GM18867 (cell line): ENCODE measurements at regions not wholly inside any gene's neighbourhood (a gene's known extent, or its start where the extent isn't known, plus 50 kb on each side); places are given as distances from the start of the nearest gene placed in this dataset.
"Not testable (repeated sequence)": the region's sequence is repeated elsewhere in the genome, so short reads cannot be mapped to it uniquely, and the experiment has no call there.

Source experiments
- ATAC-seq: cut with Tn5 transposase; IDR thresholded peaks from one replicate; pipeline ENCODE4 v1.9.1; 2021; ENCODE audit warnings: mild to moderate bottlenecking, moderate library complexity; ENCODE audit not compliant: unreplicated experiment

GRCh38 chr14:26319139-26319864 lies 278.5 kb downstream of the NOVA1 start:
- no peak for ATAC-seq

GRCh38 chr14:26304056-26304455 lies 293.8 kb downstream of the NOVA1 start:
- no peak for ATAC-seq

GRCh38 chr14:26293909-26294308 lies 303.9 kb downstream of the NOVA1 start:
- ATAC-seq = no peak

- no peak for ATAC-seq
These were observed 307.8 kb downstream of the NOVA1 start for GRCh38 chr14:26289891-26290486.

- no peak for ATAC-seq
These were observed 311.0 kb downstream of the NOVA1 start for GRCh38 chr14:26286913-26287205.

DNA sequence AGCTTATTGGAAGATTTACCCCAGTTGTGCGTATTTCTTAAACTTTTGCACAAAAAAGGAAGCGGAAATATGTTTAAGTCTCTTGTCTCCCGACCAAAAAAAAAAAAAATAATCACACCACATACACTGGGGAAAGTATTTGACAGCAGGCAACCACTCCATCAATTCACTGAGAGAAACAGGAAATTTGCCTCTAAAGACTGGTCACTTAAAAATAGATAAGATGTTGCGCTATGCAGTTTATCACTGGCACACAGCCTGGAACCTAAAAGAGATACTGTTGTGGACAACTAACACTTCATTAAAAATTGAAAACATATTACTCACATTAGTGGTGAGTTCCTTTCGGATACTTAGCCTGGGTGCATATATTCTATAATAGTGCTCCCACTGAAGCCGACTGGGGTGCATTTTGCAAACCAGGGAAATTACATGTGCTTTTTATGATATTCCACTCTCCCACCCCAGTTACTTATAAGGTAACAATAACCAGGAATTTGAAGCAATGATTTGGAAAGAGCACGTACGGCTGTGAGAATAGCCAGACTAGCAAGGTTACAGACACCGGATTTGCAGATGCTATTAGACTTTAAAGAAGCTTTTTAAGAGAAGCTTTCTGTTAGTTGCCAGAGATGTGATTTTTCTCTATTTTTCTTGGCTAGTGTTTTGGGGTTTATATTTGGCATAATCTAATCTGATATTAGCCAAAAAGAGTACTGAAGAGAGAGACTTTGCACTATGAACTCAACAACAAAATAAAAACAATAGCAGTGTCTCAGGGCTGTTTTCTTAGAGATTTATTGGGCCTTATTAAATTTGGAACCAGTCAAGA lies 311.5 kb downstream of the NOVA1 start:
- ATAC-seq = no peak

DNA sequence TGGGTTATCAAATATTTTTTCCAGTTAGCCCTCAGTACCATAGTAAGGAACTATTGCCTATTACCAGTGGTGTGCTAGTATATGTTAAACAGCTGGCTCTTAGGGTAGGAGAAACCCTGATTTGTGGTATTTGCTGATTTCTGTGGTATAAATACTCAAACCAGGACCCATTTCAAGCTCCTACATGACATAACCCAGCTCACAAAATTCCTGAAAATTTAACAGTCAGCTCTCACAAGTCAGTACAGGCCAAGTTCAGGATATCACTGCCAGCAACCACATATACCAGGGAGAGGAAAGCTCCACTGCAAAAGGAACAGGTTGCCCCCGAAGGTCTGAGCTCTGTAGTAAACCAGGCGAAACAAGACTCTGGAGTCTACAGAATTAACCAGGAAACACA lies 315.3 kb downstream of the NOVA1 start:
- ATAC-seq = no peak

DNA sequence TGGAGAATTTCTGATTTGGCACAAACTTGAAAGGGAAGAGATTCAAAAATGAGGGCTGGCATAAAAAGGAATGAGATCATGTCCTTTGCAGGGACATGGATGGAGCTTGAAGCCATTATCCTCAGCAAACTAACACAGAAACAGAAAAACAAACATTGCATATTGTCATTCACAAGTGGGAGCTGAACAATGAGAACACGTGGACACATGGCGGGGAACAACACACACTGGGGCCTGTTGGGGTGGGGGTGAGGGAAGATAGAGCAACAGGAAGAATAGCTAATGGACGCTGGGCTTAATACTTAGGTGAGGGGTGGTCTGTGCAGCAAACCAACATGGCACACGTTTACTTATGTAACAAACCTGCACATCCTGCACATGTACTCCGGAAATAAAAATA lies 315.8 kb downstream of the NOVA1 start:
- not testable (repeated sequence) for ATAC-seq

DNA sequence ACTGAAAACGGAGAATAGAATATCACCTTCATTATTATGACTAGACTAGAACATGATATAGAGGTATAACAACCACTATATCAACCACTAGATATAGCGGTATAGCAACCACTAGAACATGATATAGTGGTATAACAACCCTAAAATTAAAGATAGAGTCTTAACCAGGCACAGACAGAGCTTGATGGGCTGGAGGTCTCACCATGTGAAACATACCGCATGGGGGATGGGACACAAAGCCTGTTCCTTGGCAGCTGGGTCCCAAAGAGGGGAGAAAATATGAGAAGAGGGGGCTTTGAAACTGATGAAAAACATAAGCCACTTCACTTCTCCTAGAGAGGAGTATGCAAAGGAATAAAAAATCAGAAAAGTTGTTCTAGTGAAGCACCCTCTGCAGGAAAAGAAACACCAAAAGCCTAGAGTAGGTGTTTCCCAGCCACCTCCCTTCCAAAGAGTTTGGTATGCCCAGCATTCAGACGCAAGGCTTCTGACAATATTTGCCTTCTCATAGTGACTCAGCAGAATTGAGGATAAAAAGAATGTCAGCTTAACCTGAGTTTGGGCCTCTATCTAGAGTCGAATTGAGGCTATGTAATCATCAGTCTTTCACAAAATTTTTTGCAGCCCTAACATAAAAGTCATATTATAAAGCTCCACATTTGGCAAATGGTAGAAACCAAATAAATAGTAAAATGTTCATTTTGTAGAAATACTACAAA lies 316.4 kb downstream of the NOVA1 start:
- ATAC-seq = no peak

DNA sequence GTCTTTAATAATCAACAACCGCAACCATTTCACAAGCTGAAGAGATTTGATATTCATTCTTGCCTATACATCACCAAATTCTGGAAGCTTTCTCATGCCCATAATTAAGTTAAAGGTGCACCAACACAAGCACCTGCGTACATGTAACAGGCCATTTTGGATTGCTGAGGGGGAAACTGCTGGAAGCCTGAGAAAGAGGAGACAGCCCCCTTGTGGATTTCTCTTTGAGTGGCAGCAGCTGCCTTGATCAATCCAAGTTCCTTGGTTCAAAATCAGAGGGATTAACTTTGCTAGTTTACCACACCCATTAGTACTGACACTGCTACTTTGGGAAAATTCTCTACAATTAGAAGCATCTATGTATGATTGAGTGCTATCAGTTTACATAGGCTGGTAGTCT lies 321.1 kb downstream of the NOVA1 start:
- ATAC-seq = no peak

DNA sequence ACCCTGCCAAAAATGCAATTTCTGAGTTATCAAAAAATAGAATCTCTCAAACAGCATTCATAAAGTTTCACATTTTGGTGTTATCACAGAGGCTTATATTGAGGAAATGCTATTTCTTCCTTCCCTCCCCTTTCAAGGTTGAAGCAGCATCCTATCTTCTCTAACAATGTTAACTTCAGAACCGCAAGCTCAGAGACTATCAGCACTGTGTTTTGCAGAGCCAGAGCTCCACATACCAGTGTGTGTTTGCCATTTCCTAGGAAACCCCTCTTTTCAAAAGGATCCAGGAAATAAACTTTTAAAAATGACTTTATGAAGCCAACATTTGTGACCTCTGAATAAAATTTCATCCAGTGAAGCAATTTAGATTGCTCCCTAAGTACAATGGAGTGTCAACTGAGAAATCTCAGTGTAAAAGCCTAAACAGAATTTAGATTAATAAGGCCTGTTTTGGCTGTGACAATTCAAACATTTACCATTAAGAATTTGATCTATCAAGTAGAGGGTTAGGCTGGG lies 332.6 kb downstream of the NOVA1 start:
- no peak for ATAC-seq

GRCh38 chr14:26261368-26262122 lies 336.3 kb downstream of the NOVA1 start:
- no peak for ATAC-seq

DNA sequence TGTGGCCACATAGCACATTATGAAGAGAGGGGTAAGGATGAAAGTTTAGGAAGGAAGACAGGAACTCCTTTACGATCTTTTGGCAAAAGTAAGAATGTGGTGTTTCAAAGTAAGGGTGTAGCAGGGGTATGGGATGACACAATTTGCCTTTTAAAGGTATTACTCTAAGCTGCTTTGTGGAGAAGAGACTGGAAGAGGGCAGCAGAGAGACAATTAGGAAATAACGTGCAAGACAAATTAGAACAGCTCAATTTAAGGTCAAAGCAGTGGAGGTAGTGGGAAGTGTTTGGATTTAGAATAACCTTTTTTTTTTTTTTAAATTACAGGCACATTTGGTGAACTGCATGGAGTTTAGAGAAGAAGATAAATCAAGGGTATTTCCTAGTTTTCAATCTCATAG lies 342.6 kb downstream of the NOVA1 start:
- ATAC-seq = no peak

GRCh38 chr14:26252176-26252575 lies 345.7 kb downstream of the NOVA1 start:
- no peak for ATAC-seq

DNA sequence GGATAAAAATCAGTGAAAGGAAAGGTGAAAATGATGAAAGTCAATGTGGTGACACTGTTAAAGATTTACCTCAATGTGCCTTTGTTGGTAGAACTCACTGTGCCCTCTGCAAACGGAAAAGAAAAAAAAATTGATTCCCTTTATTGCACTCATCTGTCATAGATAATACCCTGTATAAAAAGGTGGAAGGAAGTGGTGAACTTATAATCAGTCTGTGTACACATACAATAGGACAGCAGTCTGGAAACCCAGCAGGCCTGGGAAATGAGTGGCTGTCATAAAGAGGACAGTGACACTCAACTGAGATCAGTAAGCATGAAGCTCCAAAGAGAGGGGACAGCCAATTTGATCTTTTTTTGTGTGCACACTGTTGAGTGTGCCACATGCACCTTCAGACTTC lies 364.7 kb downstream of the NOVA1 start:
- ATAC-seq = no peak

- no peak for ATAC-seq
These were observed 379.0 kb downstream of the NOVA1 start for GRCh38 chr14:26218861-26219260.

- no peak for ATAC-seq
These were observed 380.1 kb downstream of the NOVA1 start for GRCh38 chr14:26217778-26218177.

GRCh38 chr14:26216786-26217185 lies 381.0 kb downstream of the NOVA1 start:
- ATAC-seq = no peak

- ATAC-seq = no peak
These were observed 383.8 kb downstream of the NOVA1 start for GRCh38 chr14:26213846-26214575.

- no peak for ATAC-seq
These were observed 388.1 kb downstream of the NOVA1 start for GRCh38 chr14:26209699-26210098.
